ENCODE measurements at regions not wholly inside any gene's neighbourhood (a gene's known extent, or its start where the extent isn't known, plus 50 kb on each side); places are given as distances from the start of the nearest gene placed in this dataset.

- no peak for TF ChIP-seq CTCF (IDR thresholded peaks at IDR 0.05; ENCODE audit: insufficient read depth, low read length, poor library complexity, severe bottlenecking)
- DNase-seq (ENCODE audit: extremely low read depth, insufficient read length), result no peak
- H3K4me3 ChIP-seq (replicated peaks; ENCODE audit: low read depth, low read length), result no peak overlapping the region
- no peaks in the 10 kb centered on the region for H3K27me3 ChIP-seq (replicated peaks; ENCODE audit: control insufficient read depth, insufficient read depth, low read length)
- no peaks in the 10 kb centered on the region for H3K36me3 ChIP-seq (ENCODE audit: control insufficient read depth, insufficient read depth, low read length)
These were observed 371.9 kb downstream of the ATP23 start for GRCh38 chr12:58313091-58313855.

- Histone ChIP-seq H3K4me3 (replicated peaks; ENCODE audit: low read depth, low read length) (no peak overlapping the region), H3K36me3 (ENCODE audit: control insufficient read depth, insufficient read depth, low read length) (no peaks in the 10 kb centered on the region), H3K27me3 (replicated peaks; ENCODE audit: control insufficient read depth, insufficient read depth, low read length) (no peaks in the 10 kb centered on the region)
- no peak for DNase-seq (ENCODE audit: extremely low read depth, insufficient read length)
- no peak for TF ChIP-seq CTCF (IDR thresholded peaks at IDR 0.05; ENCODE audit: insufficient read depth, low read length, poor library complexity, severe bottlenecking)
These were observed 373.2 kb downstream of the ATP23 start for GRCh38 chr12:58314610-58315009.

GRCh38 chr12:58316926-58317325 is 375.6 kb downstream of the ATP23 start:
- Histone ChIP-seq H3K36me3 (ENCODE audit: control insufficient read depth, insufficient read depth, low read length) (no peaks in the 10 kb centered on the region), H3K4me3 (replicated peaks; ENCODE audit: low read depth, low read length) (no peak overlapping the region), H3K27me3 (replicated peaks; ENCODE audit: control insufficient read depth, insufficient read depth, low read length) (no peaks in the 10 kb centered on the region)
- TF ChIP-seq CTCF (IDR thresholded peaks at IDR 0.05; ENCODE audit: insufficient read depth, low read length, poor library complexity, severe bottlenecking), result no peak
- DNase-seq (ENCODE audit: extremely low read depth, insufficient read length), result no peak

GRCh38 chr12:58321414-58321813 is 380.0 kb downstream of the ATP23 start:
- TF ChIP-seq CTCF (IDR thresholded peaks at IDR 0.05; ENCODE audit: insufficient read depth, low read length, poor library complexity, severe bottlenecking), result no peak
- no peaks in the 10 kb centered on the region for H3K27me3 ChIP-seq (replicated peaks; ENCODE audit: control insufficient read depth, insufficient read depth, low read length)
- H3K36me3 ChIP-seq (ENCODE audit: control insufficient read depth, insufficient read depth, low read length), result no peaks in the 10 kb centered on the region
- DNase-seq (ENCODE audit: extremely low read depth, insufficient read length), result no peak
- no peak overlapping the region for H3K4me3 ChIP-seq (replicated peaks; ENCODE audit: low read depth, low read length)

- Histone ChIP-seq H3K27me3 (replicated peaks; ENCODE audit: control insufficient read depth, insufficient read depth, low read length) (no peaks in the 10 kb centered on the region), H3K36me3 (ENCODE audit: control insufficient read depth, insufficient read depth, low read length) (no peaks in the 10 kb centered on the region), H3K4me3 (replicated peaks; ENCODE audit: low read depth, low read length) (no peak overlapping the region)
- TF ChIP-seq CTCF (IDR thresholded peaks at IDR 0.05; ENCODE audit: insufficient read depth, low read length, poor library complexity, severe bottlenecking), result no peak
- no peak for DNase-seq (ENCODE audit: extremely low read depth, insufficient read length)
These were observed 382.3 kb downstream of the ATP23 start for GRCh38 chr12:58323676-58324075.

- no peak overlapping the region for H3K4me3 ChIP-seq (replicated peaks; ENCODE audit: low read depth, low read length)
- no peaks in the 10 kb centered on the region for H3K36me3 ChIP-seq (ENCODE audit: control insufficient read depth, insufficient read depth, low read length)
- no peak for DNase-seq (ENCODE audit: extremely low read depth, insufficient read length)
- H3K27me3 ChIP-seq (replicated peaks; ENCODE audit: control insufficient read depth, insufficient read depth, low read length), result no peaks in the 10 kb centered on the region
- TF ChIP-seq CTCF (IDR thresholded peaks at IDR 0.05; ENCODE audit: insufficient read depth, low read length, poor library complexity, severe bottlenecking), result no peak
These were observed 384.2 kb downstream of the ATP23 start for GRCh38 chr12:58325561-58325960.

All from GM06990 (cell line).